Osteoblast (primary cell): ENCODE measurements at regions not wholly inside any gene's neighbourhood (a gene's known extent, or its start where the extent isn't known, plus 50 kb on each side); places are given as distances from the start of the nearest gene placed in this dataset.

Source experiments
- DNase-seq: peaks from one replicate; pipeline ENCODE4 v3.0.0; 2011; ENCODE audit warnings: low spot score, mixed read lengths; ENCODE audit not compliant: insufficient read length; ENCODE audit errors: missing footprints
- H2AFZ ChIP-seq: 2 replicates; pipeline ENCODE4 v1.6.0; 2011; ENCODE audit warnings: mild to moderate bottlenecking, low read length
- H3K27ac ChIP-seq: 2 replicates; pipeline ENCODE4 v1.5.1; 2011; ENCODE audit warnings: mild to moderate bottlenecking, low read depth, low read length, moderate library complexity
- H3K27me3 ChIP-seq: 2 replicates; pipeline ENCODE4 v1.6.0; 2012; ENCODE audit warnings: mild to moderate bottlenecking, control low read depth, inconsistent platforms, low read length, moderate library complexity; ENCODE audit not compliant: insufficient read depth
- H3K36me3 ChIP-seq: 2 replicates; pipeline ENCODE4 v1.5.1; 2011; ENCODE audit warnings: mild to moderate bottlenecking, low read length, control low read depth, moderate library complexity; ENCODE audit not compliant: insufficient read depth
- H3K4me1 ChIP-seq: 2 replicates; pipeline ENCODE4 v1.5.1; 2011; ENCODE audit warnings: mild to moderate bottlenecking, low read length, control low read depth, moderate library complexity; ENCODE audit not compliant: insufficient read depth
- H3K4me2 ChIP-seq: 2 replicates; pipeline ENCODE4 v1.6.0; 2011; ENCODE audit warnings: mild to moderate bottlenecking, low read length; ENCODE audit not compliant: insufficient read depth
- H3K4me3 ChIP-seq: fragments of 200-600 bp; sonication (generic); 3 replicates; pipeline ENCODE4 v1.5.1; 2012; ENCODE audit warnings: mild to moderate bottlenecking, low read length, inconsistent platforms; ENCODE audit not compliant: insufficient read depth
- H3K79me2 ChIP-seq: 2 replicates; pipeline ENCODE4 v1.6.0; 2012; ENCODE audit warnings: mild to moderate bottlenecking, low read length, control low read depth, inconsistent platforms; ENCODE audit not compliant: insufficient read depth
- H3K9me3 ChIP-seq: 2 replicates; pipeline ENCODE4 v1.5.1; 2011; ENCODE audit warnings: low read depth, low read length, control low read depth
- H4K20me1 ChIP-seq: 2 replicates; pipeline ENCODE4 v1.6.0; 2012; ENCODE audit warnings: mild to moderate bottlenecking, low read length, control low read depth; ENCODE audit not compliant: insufficient read depth
- TF ChIP-seq, protein P1 (sequence below): IDR thresholded peaks from 2 replicates; pipeline ENCODE4 v1.5.1; 2011; ENCODE audit warnings: mild to moderate bottlenecking, low read depth, low read length, moderate library complexity; ENCODE audit errors: extremely low read depth

DNA sequence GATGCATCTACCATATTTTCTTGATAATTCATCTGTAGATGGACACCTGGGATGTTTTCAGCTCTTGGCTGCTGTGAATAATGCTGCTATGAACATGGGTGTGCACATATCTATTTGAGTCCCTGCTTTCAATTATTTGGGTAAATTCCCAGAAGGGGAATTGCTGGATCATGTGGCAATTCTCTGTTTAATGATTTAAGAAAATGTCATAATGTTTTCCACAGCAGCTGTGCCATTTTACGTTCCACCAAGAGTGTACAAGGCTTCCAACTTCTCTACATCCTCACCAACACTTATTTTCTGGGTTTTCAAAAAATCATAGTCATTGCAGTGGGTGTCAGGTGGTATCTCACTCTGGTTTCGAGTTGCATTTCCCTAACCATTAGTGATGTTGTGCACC is 64.4 kb downstream of the NSMCE3 start:
- H3K4me3 ChIP-seq = no peak overlapping the region
- DNase-seq = no peak
- no peaks in the 10 kb centered on the region for H3K4me1 ChIP-seq
- H2AFZ ChIP-seq = no peak overlapping the region
- no peaks in the 10 kb centered on the region for H3K9me3 ChIP-seq
- H4K20me1 ChIP-seq = no peaks in the 10 kb centered on the region
- TF ChIP-seq, protein P1, sequence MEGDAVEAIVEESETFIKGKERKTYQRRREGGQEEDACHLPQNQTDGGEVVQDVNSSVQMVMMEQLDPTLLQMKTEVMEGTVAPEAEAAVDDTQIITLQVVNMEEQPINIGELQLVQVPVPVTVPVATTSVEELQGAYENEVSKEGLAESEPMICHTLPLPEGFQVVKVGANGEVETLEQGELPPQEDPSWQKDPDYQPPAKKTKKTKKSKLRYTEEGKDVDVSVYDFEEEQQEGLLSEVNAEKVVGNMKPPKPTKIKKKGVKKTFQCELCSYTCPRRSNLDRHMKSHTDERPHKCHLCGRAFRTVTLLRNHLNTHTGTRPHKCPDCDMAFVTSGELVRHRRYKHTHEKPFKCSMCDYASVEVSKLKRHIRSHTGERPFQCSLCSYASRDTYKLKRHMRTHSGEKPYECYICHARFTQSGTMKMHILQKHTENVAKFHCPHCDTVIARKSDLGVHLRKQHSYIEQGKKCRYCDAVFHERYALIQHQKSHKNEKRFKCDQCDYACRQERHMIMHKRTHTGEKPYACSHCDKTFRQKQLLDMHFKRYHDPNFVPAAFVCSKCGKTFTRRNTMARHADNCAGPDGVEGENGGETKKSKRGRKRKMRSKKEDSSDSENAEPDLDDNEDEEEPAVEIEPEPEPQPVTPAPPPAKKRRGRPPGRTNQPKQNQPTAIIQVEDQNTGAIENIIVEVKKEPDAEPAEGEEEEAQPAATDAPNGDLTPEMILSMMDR = no peak
- no peak overlapping the region for H3K4me2 ChIP-seq
- no peaks in the 10 kb centered on the region for H3K27me3 ChIP-seq
- H3K79me2 ChIP-seq = no peaks in the 10 kb centered on the region
- H3K36me3 ChIP-seq = no peaks in the 10 kb centered on the region
- H3K27ac ChIP-seq = no peak overlapping the region

DNA sequence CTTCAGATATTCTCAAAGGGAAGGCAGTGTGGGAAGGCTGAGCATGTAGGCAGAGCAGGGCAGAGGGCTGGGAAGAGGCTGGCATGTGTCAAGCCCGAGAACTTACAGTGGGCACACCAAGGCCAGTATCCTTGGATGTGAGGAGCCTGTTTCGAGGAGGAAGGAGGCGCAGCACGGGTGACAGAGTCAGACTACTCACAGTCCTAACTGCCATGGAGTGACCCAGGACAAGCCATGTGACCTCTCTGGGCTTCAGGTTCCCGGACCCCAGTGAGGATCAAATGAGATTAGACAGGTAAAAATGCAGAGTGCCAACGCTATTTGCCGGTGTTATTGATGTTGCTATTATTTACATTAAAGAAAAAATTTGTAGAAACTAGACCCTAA is 65.3 kb downstream of the NSMCE3 start:
- no peak for DNase-seq
- H3K9me3 ChIP-seq = no peaks in the 10 kb centered on the region
- H3K27me3 ChIP-seq = no peaks in the 10 kb centered on the region
- H3K36me3 ChIP-seq = no peaks in the 10 kb centered on the region
- H3K79me2 ChIP-seq = no peaks in the 10 kb centered on the region
- TF ChIP-seq, protein P1 = no peak
- no peaks in the 10 kb centered on the region for H4K20me1 ChIP-seq
- no peaks in the 10 kb centered on the region for H3K4me1 ChIP-seq
- H3K4me3 ChIP-seq = no peak overlapping the region
- no peak overlapping the region for H3K27ac ChIP-seq
- H2AFZ ChIP-seq = no peak overlapping the region
- H3K4me2 ChIP-seq = no peak overlapping the region

DNA sequence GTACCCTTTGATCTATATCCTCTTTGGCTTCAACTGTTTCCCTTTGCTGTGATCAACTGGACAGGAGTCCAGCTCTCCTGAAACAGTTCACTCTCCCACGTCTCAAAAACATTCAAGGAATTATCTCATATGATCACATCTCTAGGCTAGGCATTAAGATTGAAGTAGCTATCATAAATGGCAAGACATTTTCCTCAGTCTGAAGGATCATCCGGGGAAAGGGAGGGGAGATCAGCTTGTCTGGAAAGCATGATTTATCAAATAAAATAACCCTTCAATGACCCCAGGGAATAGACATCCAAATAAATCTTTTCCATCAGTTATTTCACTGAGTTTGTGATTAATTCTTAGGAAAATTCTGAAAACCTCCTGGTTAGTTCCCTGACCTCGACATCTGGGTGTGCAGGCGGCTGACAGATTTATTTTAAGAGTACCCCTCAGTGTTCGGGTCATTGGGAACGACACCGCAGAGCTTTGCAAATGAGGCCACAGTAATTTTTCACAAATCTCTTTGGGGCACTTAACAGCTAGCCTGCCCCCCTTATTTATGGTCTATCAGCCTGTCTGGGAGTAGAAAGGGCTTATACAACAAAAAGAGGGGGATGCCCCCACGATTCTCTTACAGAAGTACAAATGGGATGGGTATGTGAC is 65.8 kb downstream of the NSMCE3 start:
- no peak for DNase-seq
- no peaks in the 10 kb centered on the region for H3K4me1 ChIP-seq
- no peaks in the 10 kb centered on the region for H3K36me3 ChIP-seq
- no peaks in the 10 kb centered on the region for H3K9me3 ChIP-seq
- H3K4me3 ChIP-seq = no peak overlapping the region
- H3K27ac ChIP-seq = no peak overlapping the region
- no peak overlapping the region for H3K4me2 ChIP-seq
- no peaks in the 10 kb centered on the region for H4K20me1 ChIP-seq
- no peak overlapping the region for H2AFZ ChIP-seq
- TF ChIP-seq, protein P1 = no peak
- H3K79me2 ChIP-seq = no peaks in the 10 kb centered on the region
- H3K27me3 ChIP-seq = no peaks in the 10 kb centered on the region

DNA sequence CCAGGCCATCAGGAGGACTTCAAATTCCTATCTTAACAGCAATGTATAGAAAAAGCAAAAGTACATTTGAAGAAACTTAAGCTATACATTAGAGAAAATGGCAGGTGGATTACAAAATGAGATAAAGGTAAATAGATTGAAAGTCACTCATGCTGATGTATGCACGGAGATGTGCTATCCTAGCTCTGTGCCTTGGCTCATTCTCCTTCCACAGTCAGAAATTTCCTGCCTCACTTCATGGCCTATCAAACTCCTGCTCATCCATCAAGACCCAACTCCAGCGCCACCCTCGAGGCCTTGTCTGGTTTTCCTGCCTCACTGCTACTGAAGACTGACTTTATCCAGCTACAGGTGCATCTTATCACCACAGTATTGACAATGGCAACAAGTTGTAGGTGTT is 72.9 kb downstream of the NSMCE3 start:
- Histone ChIP-seq H3K36me3 (no peaks in the 10 kb centered on the region), H3K79me2 (no peaks in the 10 kb centered on the region), H3K27ac (no peak overlapping the region), H3K27me3 (no peaks in the 10 kb centered on the region), H3K9me3 (no peaks in the 10 kb centered on the region), H3K4me3 (no peak overlapping the region), H3K4me1 (no peaks in the 10 kb centered on the region), H3K4me2 (no peak overlapping the region), H4K20me1 (no peaks in the 10 kb centered on the region), H2AFZ (no peak overlapping the region)
- DNase-seq = no peak
- TF ChIP-seq, protein P1 = no peak
